ENCODE measurements at regions not wholly inside any gene's neighbourhood (a gene's known extent, or its start where the extent isn't known, plus 50 kb on each side); places are given as distances from the start of the nearest gene placed in this dataset.

- TF ChIP-seq CTCF (conservative IDR thresholded peaks at IDR 0.05): no peak
- TF ChIP-seq EZH2 (IDR thresholded peaks at IDR 0.05; ENCODE audit: low read depth): no peak
Observed at GRCh38 chr10:47188156-47188555, 111.8 kb upstream of the GDF10 start.
